ENCODE measurements at regions not wholly inside any gene's neighbourhood (a gene's known extent, or its start where the extent isn't known, plus 50 kb on each side); places are given as distances from the start of the nearest gene placed in this dataset.

DNA sequence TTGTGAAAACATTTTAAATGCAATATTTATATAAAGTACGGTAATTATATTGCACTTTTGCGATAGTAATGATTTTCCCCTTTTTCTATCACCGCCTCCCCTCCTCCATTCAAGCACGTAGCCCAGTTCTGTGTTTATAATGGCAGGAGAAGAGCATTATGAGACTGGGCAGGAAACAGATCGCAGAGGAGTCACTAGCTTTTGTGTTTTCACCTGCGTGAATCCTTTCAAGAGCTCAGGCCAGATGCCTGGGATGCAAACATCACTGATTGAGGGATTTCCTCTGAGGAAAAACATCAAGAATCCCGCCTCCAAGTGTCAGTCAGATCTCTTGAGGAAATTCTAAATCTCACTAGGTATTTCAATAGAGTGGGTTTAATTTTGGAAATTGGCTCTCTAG, 178.4 kb upstream of the FN1 start:
- Histone ChIP-seq H3K36me3 (no peaks in the 10 kb centered on the region), H3K4me1 (peaks cover 4% of the 10 kb centered on the region), H3K9me3 (no peaks in the 10 kb centered on the region), H3K4me3 (no peak overlapping the region), H3K27ac (no peak overlapping the region), H3K27me3 (no peaks in the 10 kb centered on the region)
- no peak for TF ChIP-seq CTCF (IDR thresholded peaks at IDR 0.05)
- intact Hi-C loops (cut with DNase I) = no loop called here
- DNase-seq = no peak
- ATAC-seq = no peak

DNA sequence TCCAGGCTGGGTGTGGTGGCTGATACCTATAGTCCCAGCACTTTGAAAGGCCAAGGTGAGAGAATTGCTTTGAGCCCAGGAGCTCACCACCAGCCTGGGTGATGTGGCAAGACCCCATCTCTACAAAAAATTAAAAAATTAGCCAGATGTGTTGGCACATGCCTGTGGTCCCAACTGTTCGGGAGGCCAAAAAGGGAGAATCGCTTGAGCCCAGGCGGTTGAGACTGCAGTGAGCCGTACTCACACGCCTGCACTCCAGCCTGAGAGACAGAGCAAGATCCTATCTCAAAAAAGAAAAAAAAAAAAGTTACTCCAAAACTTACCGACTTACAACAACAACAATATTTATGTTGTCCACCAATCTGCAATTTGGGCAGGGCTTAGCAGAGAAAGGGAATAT, 178.0 kb upstream of the FN1 start:
- Histone ChIP-seq H3K4me3 (no peak overlapping the region), H3K27ac (no peak overlapping the region), H3K27me3 (no peaks in the 10 kb centered on the region), H3K9me3 (no peaks in the 10 kb centered on the region), H3K4me1 (peaks cover 4% of the 10 kb centered on the region), H3K36me3 (no peaks in the 10 kb centered on the region)
- DNase-seq (no peak), ATAC-seq (no peak)
- intact Hi-C loops (cut with DNase I) = no loop called here
- no peak for TF ChIP-seq CTCF (IDR thresholded peaks at IDR 0.05)

DNA sequence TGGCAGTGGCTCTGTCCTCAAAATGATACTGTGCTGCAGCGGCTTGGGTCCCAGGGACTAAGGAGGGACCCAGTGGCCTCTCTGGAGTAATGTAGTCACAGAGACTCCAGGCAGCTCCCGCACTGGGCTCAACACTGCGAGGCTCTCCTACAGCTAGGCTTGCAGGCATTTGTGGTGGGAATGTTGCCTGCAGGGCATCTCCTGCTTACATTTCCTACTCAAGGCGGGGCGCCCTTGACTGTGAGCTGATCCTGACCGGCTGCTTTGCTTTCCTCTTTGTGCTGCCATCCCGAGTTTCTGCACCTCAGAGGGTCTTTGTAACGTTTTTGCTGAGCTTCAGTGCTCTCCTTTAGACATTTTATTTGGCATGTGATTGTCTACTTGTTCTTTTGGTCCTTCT, 177.4 kb upstream of the FN1 start:
- H3K27ac ChIP-seq = no peak overlapping the region
- no peak for ATAC-seq
- H3K4me3 ChIP-seq = no peak overlapping the region
- DNase-seq = no peak
- TF ChIP-seq CTCF (IDR thresholded peaks at IDR 0.05) = no peak
- H3K36me3 ChIP-seq = no peaks in the 10 kb centered on the region
- H3K9me3 ChIP-seq = no peaks in the 10 kb centered on the region
- no peaks in the 10 kb centered on the region for H3K27me3 ChIP-seq
- peaks cover 4% of the 10 kb centered on the region for H3K4me1 ChIP-seq
- intact Hi-C loops (cut with DNase I) = no loop called here

DNA sequence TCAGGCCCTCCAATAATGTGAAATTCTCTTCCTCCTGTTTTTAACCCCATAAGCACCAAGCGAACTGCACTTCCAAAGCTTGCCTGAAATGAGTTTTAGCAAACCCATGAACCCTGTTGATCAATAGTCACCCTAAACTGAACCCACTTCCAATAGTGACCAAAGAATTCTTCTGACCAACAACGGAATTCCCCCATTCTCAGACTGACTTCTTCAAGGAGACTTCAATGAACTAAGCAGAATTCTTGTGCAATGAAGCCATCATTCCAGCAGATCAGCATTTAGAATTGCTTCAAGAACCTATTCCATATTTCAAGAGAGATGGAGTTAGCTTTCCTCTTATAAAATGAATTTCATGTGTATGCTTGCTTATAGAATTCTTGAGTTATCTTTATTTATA, 176.9 kb upstream of the FN1 start:
- H3K27me3 ChIP-seq = no peaks in the 10 kb centered on the region
- no peak for DNase-seq
- ATAC-seq = no peak
- H3K36me3 ChIP-seq = no peaks in the 10 kb centered on the region
- intact Hi-C loops (cut with DNase I) = no loop called here
- no peak overlapping the region for H3K27ac ChIP-seq
- TF ChIP-seq CTCF (IDR thresholded peaks at IDR 0.05) = no peak
- H3K4me3 ChIP-seq = no peak overlapping the region
- H3K9me3 ChIP-seq = no peaks in the 10 kb centered on the region
- peaks cover 4% of the 10 kb centered on the region for H3K4me1 ChIP-seq

DNA sequence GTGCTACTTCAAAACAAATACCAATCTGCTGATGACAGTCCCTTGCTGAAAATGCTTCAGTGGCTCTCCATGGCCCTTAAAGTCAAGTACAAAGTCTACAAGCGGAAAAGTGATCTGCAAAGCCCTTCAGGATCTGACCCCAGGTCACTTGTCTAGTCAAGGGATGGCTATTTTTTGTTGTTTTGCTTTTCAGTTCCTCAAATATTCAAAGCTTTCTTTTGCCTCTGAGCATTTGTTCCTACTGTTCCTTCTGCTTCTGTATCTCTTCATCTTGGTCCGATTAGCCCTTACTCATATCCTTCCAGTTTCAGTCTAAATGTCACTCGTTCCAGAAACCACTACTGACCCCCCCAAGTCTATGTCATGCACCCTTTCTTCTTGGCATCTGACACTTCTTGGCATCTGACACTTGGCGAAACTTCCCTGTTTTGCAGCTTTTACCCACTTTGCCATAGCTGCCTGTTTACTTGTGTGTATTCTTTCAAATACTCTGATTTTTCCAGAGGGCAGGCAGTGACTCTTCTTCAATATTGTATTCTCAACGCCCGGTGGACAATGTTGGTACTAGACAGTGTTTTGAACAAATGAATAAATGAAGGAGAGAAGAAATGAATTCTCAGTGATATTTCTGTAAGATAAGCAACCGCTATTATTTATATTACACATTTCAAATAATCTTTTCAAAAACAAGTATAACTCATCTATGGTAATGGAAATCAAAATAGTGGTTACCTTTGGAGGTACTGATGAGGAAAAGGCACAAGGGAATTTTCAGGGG, 175.9 kb upstream of the FN1 start:
- Histone ChIP-seq H3K36me3 (no peaks in the 10 kb centered on the region), H3K27me3 (no peaks in the 10 kb centered on the region), H3K4me1 (peaks cover 4% of the 10 kb centered on the region), H3K27ac (no peak overlapping the region), H3K4me3 (no peak overlapping the region), H3K9me3 (no peaks in the 10 kb centered on the region)
- intact Hi-C loops (cut with DNase I) = no loop called here
- ATAC-seq (peak; percentile 75), DNase-seq (no peak)
- TF ChIP-seq CTCF (IDR thresholded peaks at IDR 0.05) = no peak
